ENCODE measurements at regions not wholly inside any gene's neighbourhood (a gene's known extent, or its start where the extent isn't known, plus 50 kb on each side); places are given as distances from the start of the nearest gene placed in this dataset.

GRCh38 chr5:4294878-4295277 is 699.2 kb downstream of the IRX1 start:
- no peak for TF ChIP-seq CTCF (IDR thresholded peaks at IDR 0.05)
- no peak for TF ChIP-seq EZH2 (IDR thresholded peaks at IDR 0.05; ENCODE audit: borderline replicate concordance, insufficient read depth, low read depth, low read length, poor library complexity, severe bottlenecking)
